ENCODE measurements at regions not wholly inside any gene's neighbourhood (a gene's known extent, or its start where the extent isn't known, plus 50 kb on each side); places are given as distances from the start of the nearest gene placed in this dataset.

GRCh38 chr15:85986116-85986515, 93.6 kb upstream of the AGBL1 start:
- no peak for DNase-seq

- DNase-seq = no peak
Observed at GRCh38 chr15:85986741-85987140, 92.9 kb upstream of the AGBL1 start.

GRCh38 chr15:85988741-85989140, 90.9 kb upstream of the AGBL1 start:
- no peak for DNase-seq

- DNase-seq = no peak
Observed at GRCh38 chr15:85992224-85992623, 87.4 kb upstream of the AGBL1 start.

GRCh38 chr15:85993116-85993515, 86.6 kb upstream of the AGBL1 start:
- no peak for DNase-seq

GRCh38 chr15:85997618-85998017, 82.1 kb upstream of the AGBL1 start:
- no peak for DNase-seq

GRCh38 chr15:85999658-86000057, 80.0 kb upstream of the AGBL1 start:
- no peak for DNase-seq

- no peak for DNase-seq
Observed at GRCh38 chr15:86001200-86001599, 78.5 kb upstream of the AGBL1 start.

GRCh38 chr15:86002444-86002843, 77.2 kb upstream of the AGBL1 start:
- no peak for DNase-seq

GRCh38 chr15:86004061-86004460, 75.6 kb upstream of the AGBL1 start:
- DNase-seq = no peak

- DNase-seq = no peak
Observed at GRCh38 chr15:86006546-86006945, 73.1 kb upstream of the AGBL1 start.

- no peak for DNase-seq
Observed at GRCh38 chr15:86009727-86010126, 69.9 kb upstream of the AGBL1 start.

GRCh38 chr15:86010398-86010797, 69.3 kb upstream of the AGBL1 start:
- no peak for DNase-seq

GRCh38 chr15:86010891-86011290, 68.8 kb upstream of the AGBL1 start:
- DNase-seq = no peak

GRCh38 chr15:86014016-86014415, 65.7 kb upstream of the AGBL1 start:
- DNase-seq = no peak

- no peak for DNase-seq
Observed at GRCh38 chr15:86016750-86017149, 62.9 kb upstream of the AGBL1 start.

GRCh38 chr15:86018679-86019078, 61.0 kb upstream of the AGBL1 start:
- DNase-seq = no peak

GRCh38 chr15:86021281-86022264, 58.1 kb upstream of the AGBL1 start:
- no peak for DNase-seq

GRCh38 chr15:86028961-86029360, 50.7 kb upstream of the AGBL1 start:
- no peak for DNase-seq

Data from activated CD4-positive, alpha-beta T cell treated with anti-CD3 and anti-CD28 coated beads, Interleukin-2, amount 50 U/mL, for 16 hours (primary cell).